K562 (cell line): ENCODE measurements at regions not wholly inside any gene's neighbourhood (a gene's known extent, or its start where the extent isn't known, plus 50 kb on each side); places are given as distances from the start of the nearest gene placed in this dataset.

Experiments
- ATAC-seq: fragments of 200-7000 bp; cut with Tn5 transposase; 3 replicates; pipeline ENCODE4 v1.9.1; 2020; ENCODE audit warnings: moderate library complexity
- BruUV-seq: library from RNA; stranded (reverse); fragments of 400-500 nt; replicated peaks from 2 replicates; lab custom pipeline; 2021; lab: Mats Ljungman, UMichigan
- CTCF ChIA-PET: fragments of 300-600 bp; formaldehyde crosslinking; extraction: SDS; loops from one replicate; lab custom pipeline; 2021; ENCODE audit warnings: low intra/inter-chr PET ratio; lab: Yijun Ruan, JAX
- POLR2A ChIA-PET: fragments of 300-600, 350-650 bp; sonication (Branson Sonifier 250); formaldehyde crosslinking; extraction: SDS; loops from one replicate; lab custom pipeline; 2021; ENCODE audit warnings: antibody characterized with exemption, inconsistent platforms; lab: Yijun Ruan, JAX
- DNase-seq, 4 experiments: peaks; one replicate each; pipeline versions ENCODE4 v3.0.0 to v3.0.0-alpha.2; 2011 to 2018; ENCODE audit warnings: low spot score in 3 of 4, mixed read lengths in 3 of 4; ENCODE audit errors: extremely low read depth in 1 of 4
- FAIRE-seq: peaks from 2 replicates; lab custom pipeline; 2011; peaks lifted over from hg19 to GRCh38; lab: Jason Lieb, UNC
- H2AFZ ChIP-seq: 2 replicates; pipeline ENCODE4 v1.6.0; 2011; ENCODE audit warnings: low read depth, low read length, control low read depth, inconsistent platforms
- H3K27ac ChIP-seq: fragments of 200-600 bp; 3 replicates; pipeline ENCODE4 v1.8.0; 2011; ENCODE audit warnings: low read depth, mild to moderate bottlenecking, control low read depth, inconsistent platforms, low read length, moderate library complexity, mixed read lengths; ENCODE audit errors: extremely low read depth
- H3K27me3 ChIP-seq, 2 experiments: fragments of 300-600 bp in 1 of 2; 2 replicates in 1 of 2; 3 replicates in 1 of 2; pipeline versions ENCODE4 v1.6.0 to v1.8.0; 2011; ENCODE audit warnings: inconsistent platforms in 2 of 2, low read length in 2 of 2, mild to moderate bottlenecking in 1 of 2, mixed read lengths in 1 of 2, moderate library complexity in 1 of 2; ENCODE audit not compliant: control insufficient read depth in 2 of 2, insufficient read depth in 2 of 2
- H3K36me3 ChIP-seq: fragments of 300-600 bp; 3 replicates; pipeline ENCODE4 v1.8.0; 2011; ENCODE audit warnings: mild to moderate bottlenecking, low read length, inconsistent platforms; ENCODE audit not compliant: control insufficient read depth, insufficient read depth
- H3K4me1 ChIP-seq, 2 experiments: fragments of 200-600 bp in 1 of 2; replicated peaks in 1 of 2; 2 replicates in 1 of 2; 3 replicates in 1 of 2; pipeline versions ENCODE4 v1.5.1 to v1.8.0; 2011; ENCODE audit warnings: inconsistent platforms in 2 of 2, low read length in 2 of 2, mild to moderate bottlenecking in 1 of 2, mixed read lengths in 1 of 2, moderate library complexity in 1 of 2; ENCODE audit not compliant: control insufficient read depth in 2 of 2, insufficient read depth in 2 of 2
- H3K4me2 ChIP-seq: 2 replicates; pipeline ENCODE4 v1.6.1; 2011; ENCODE audit warnings: low read length, control low read depth, inconsistent platforms, mixed read lengths; ENCODE audit not compliant: insufficient read depth
- H3K4me3 ChIP-seq: fragments of 200-600 bp; sonication (generic), shearing (Covaris generic); 2 replicates; pipeline ENCODE4 v1.5.1; 2016; ENCODE audit warnings: control low read depth, inconsistent platforms
- H3K79me2 ChIP-seq: fragments of 200-600 bp; 3 replicates; pipeline ENCODE4 v1.8.0; 2011; ENCODE audit warnings: low read length, inconsistent platforms; ENCODE audit not compliant: control insufficient read depth, insufficient read depth
- H3K9ac ChIP-seq, 2 experiments: 2 replicates each; pipeline versions ENCODE4 v1.6.0 to v1.6.1; 2011; ENCODE audit warnings: low read depth in 2 of 2, low read length in 2 of 2, control low read depth in 1 of 2, inconsistent platforms in 1 of 2, mild to moderate bottlenecking in 1 of 2, mixed read lengths in 1 of 2; ENCODE audit not compliant: insufficient read depth in 1 of 2
- H3K9me1 ChIP-seq: one replicate; pipeline ENCODE4 v1.6.0; 2011; ENCODE audit warnings: inconsistent platforms, mild to moderate bottlenecking, low read length, moderate library complexity; ENCODE audit not compliant: control insufficient read depth, insufficient read depth
- H3K9me3 ChIP-seq: replicated peaks from 2 replicates; pipeline ENCODE4 v1.5.1; 2011; ENCODE audit warnings: low read depth, low read length, inconsistent platforms; ENCODE audit not compliant: control insufficient read depth, insufficient read depth
- H4K20me1 ChIP-seq: replicated peaks from 2 replicates; pipeline ENCODE4 v1.6.1; 2011; ENCODE audit warnings: low read length, inconsistent platforms, mixed read lengths; ENCODE audit not compliant: control insufficient read depth, insufficient read depth
- ETV5 ChIP-seq: sonication (generic); formaldehyde crosslinking; IDR thresholded peaks from 2 replicates; pipeline ENCODE4 v1.4.0; 2020; ENCODE audit warnings: low read depth, mild to moderate bottlenecking, missing genetic modification reagents
- GATA2 ChIP-seq: sonication (generic); formaldehyde crosslinking; IDR thresholded peaks from 2 replicates; pipeline ENCODE4 v1.4.0; 2020; ENCODE audit warnings: mild to moderate bottlenecking, missing genetic modification reagents
- GMEB1 ChIP-seq: fragments of 250-450 bp; sonication (Bioruptor Pico); IDR thresholded peaks from 2 replicates; pipeline ENCODE4 v1.4.0; 2020; ENCODE audit warnings: mild to moderate bottlenecking
- HMGXB4 ChIP-seq: sonication (generic); formaldehyde crosslinking; IDR thresholded peaks from 2 replicates; pipeline ENCODE4 v1.8.1; 2023; ENCODE audit warnings: mild to moderate bottlenecking, missing genetic modification reagents
- KLF10 ChIP-seq: fragments of 250-450 bp; sonication (Bioruptor Pico); IDR thresholded peaks from 2 replicates; pipeline ENCODE4 v1.6.1; 2021; ENCODE audit warnings: matching md5 sums
- NR1H2 ChIP-seq: sonication (generic); formaldehyde crosslinking; IDR thresholded peaks from 2 replicates; pipeline ENCODE4 v1.4.0; 2020; ENCODE audit warnings: mild to moderate bottlenecking, missing genetic modification reagents
- RBM25 ChIP-seq: fragments of 200-400 bp; formaldehyde crosslinking; IDR thresholded peaks from 2 replicates; pipeline ENCODE4 v1.6.1; 2018; ENCODE audit warnings: low read length, low read depth, moderate library complexity; ENCODE audit not compliant: severe bottlenecking
- SAFB ChIP-seq: fragments of 200-400 bp; formaldehyde crosslinking; IDR thresholded peaks from 2 replicates; pipeline ENCODE4 v1.6.1; 2017; ENCODE audit warnings: low read depth, low read length, borderline replicate concordance
- THRAP3 ChIP-seq: fragments of 450-650 bp; IDR thresholded peaks from 2 replicates; pipeline ENCODE4 v1.6.1; 2016; ENCODE audit warnings: mild to moderate bottlenecking, inconsistent platforms, borderline replicate concordance
- ZHX1 ChIP-seq: fragments of 150-350 bp; conservative IDR thresholded peaks from 2 replicates; pipeline ENCODE4 v1.6.1; 2014; ENCODE audit warnings: low read length
- ZNF561 ChIP-seq: fragments of 450-650 bp; formaldehyde crosslinking; conservative IDR thresholded peaks from 2 replicates; pipeline ENCODE4 v1.4.0; 2020; ENCODE audit warnings: mild to moderate bottlenecking, moderate library complexity
- ZNF57 ChIP-seq: fragments of 450-650 bp; formaldehyde crosslinking; IDR thresholded peaks from 2 replicates; pipeline ENCODE4 v1.4.0; 2020; ENCODE audit warnings: mild to moderate bottlenecking, moderate library complexity
- ZNF766 ChIP-seq: fragments of 200-800 bp; sonication (Bioruptor generic); conservative IDR thresholded peaks from 2 replicates; pipeline ENCODE4 v1.6.1; 2016; ENCODE audit warnings: missing genetic modification characterization, missing compliant biosample characterization
- WGBS: fragments of 100-300 bp; shearing (Covaris generic); methylation state at CpG from one replicate; pipeline ENCODE4 v1.1.6; 2016; ENCODE audit warnings: low coverage, mixed read lengths; ENCODE audit not compliant: insufficient coverage; ENCODE audit errors: missing lambda C conversion rate; 5-methylcytosine and 5-hydroxymethylcytosine counted together
- in situ Hi-C: fragments of 300-500 bp; cut with MboI; formaldehyde crosslinking; loops from 4 replicates; pipeline ENCODE4 v1.15.0; 2018; ENCODE audit warnings: inconsistent platforms, mixed read lengths
- intact Hi-C: fragments of 100-400 bp; cut with micrococcal nuclease; formaldehyde crosslinking; loops from 2 replicates; pipeline ENCODE4 v1.14.2; 2022

- TF ChIP-seq THRAP3 = no peak
- TF ChIP-seq HMGXB4 = no peak
Observed at GRCh38 chr10:10213237-10213636, 804.4 kb upstream of the CELF2 start (continued).

- 1% methylated on average over 4 of the region's 4 CpGs for WGBS
- ATAC-seq (no peak), DNase-seq (no peak), FAIRE-seq (no peak)
- no peak overlapping the region for H3K9ac ChIP-seq
- no peak overlapping the region for H2AFZ ChIP-seq
- H3K79me2 ChIP-seq = no peaks in the 10 kb centered on the region
- no peak overlapping the region for H3K27ac ChIP-seq
- H3K36me3 ChIP-seq = no peaks in the 10 kb centered on the region
- no peaks in the 10 kb centered on the region for H3K9me1 ChIP-seq
- no peaks in the 10 kb centered on the region for H4K20me1 ChIP-seq
- CTCF ChIA-PET = no interaction called here
- no peaks in the 10 kb centered on the region for H3K27me3 ChIP-seq
- intact Hi-C loops (no loop called here), in situ Hi-C loops (no loop called here)
- no peak overlapping the region for H3K4me3 ChIP-seq
- H3K4me1 ChIP-seq = no peaks in the 10 kb centered on the region
- POLR2A ChIA-PET = no interaction called here
- H3K4me2 ChIP-seq = no peak overlapping the region
- no peak for TF ChIP-seq GATA2
- TF ChIP-seq KLF10 = no peak
- TF ChIP-seq ZNF57 (CRISPR knock-in tag) = no peak
- TF ChIP-seq SAFB = no peak
- TF ChIP-seq ZNF561 (CRISPR knock-in tag) = no peak
- TF ChIP-seq RBM25 = no peak
- TF ChIP-seq GMEB1 = no peak
- TF ChIP-seq ZNF766 = no peak
- no peak for TF ChIP-seq ZHX1
- TF ChIP-seq NR1H2 = no peak
- no peak for TF ChIP-seq ETV5 (CRISPR knock-in tag)
- 0 out of 2 replicates have a peak, but pooled peaks cover 6% of the 10 kb centered on the region for H3K9me3 ChIP-seq
- no TSS peak for BruUV-seq
Observed at GRCh38 chr10:10222304-10222841, 795.3 kb upstream of the CELF2 start.
